HEK293 (cell line): ENCODE measurements at regions not wholly inside any gene's neighbourhood (a gene's known extent, or its start where the extent isn't known, plus 50 kb on each side); places are given as distances from the start of the nearest gene placed in this dataset.

ENCODE experiments used
- CTCF ChIA-PET: fragments of 350-600 bp; formaldehyde crosslinking; extraction: SDS; loops from one replicate; lab custom pipeline; 2021; ENCODE audit warnings: antibody characterized with exemption; lab: Yijun Ruan, JAX
- POLR2A ChIA-PET: fragments of 300-600 bp; formaldehyde crosslinking; extraction: SDS; loops from one replicate; lab custom pipeline; 2020; ENCODE audit warnings: antibody characterized with exemption, inconsistent platforms; lab: Yijun Ruan, JAX
- H3K27ac ChIP-seq: fragments of 200-500 bp; sonication (Bioruptor generic); 2 replicates; pipeline ENCODE4 v1.5.1; 2014; ENCODE audit warnings: low read depth, low read length, control low read depth, inconsistent platforms; ENCODE audit errors: extremely low read depth
- H3K36me3 ChIP-seq, 2 experiments: fragments of 200-500 bp in 1 of 2; sonication (Bioruptor generic) in 1 of 2; 1 replicate in 1 of 2; 2 replicates in 1 of 2; pipeline ENCODE4 v1.5.1; 2014 to 2017; ENCODE audit warnings: inconsistent platforms in 2 of 2, low read length in 2 of 2; ENCODE audit not compliant: control insufficient read depth in 2 of 2, insufficient read depth in 1 of 2
- H3K4me1 ChIP-seq: fragments of 200-500 bp; sonication (Bioruptor generic); 2 replicates; pipeline ENCODE4 v1.5.1; 2014; ENCODE audit warnings: mild to moderate bottlenecking, low read length, inconsistent platforms; ENCODE audit not compliant: control insufficient read depth, insufficient read depth
- H3K4me3 ChIP-seq: 2 replicates; pipeline ENCODE4 v1.5.1; 2011; ENCODE audit warnings: low read depth, mild to moderate bottlenecking, control low read depth, low read length, moderate library complexity
- H3K9me3 ChIP-seq: fragments of 200-500 bp; sonication (Bioruptor generic); 2 replicates; pipeline ENCODE4 v1.5.1; 2014; ENCODE audit warnings: low read depth, low read length, inconsistent platforms; ENCODE audit not compliant: control insufficient read depth, insufficient read depth
- CTCF ChIP-seq: fragments of 450-650 bp; formaldehyde crosslinking; IDR thresholded peaks from 2 replicates; pipeline ENCODE4 v1.5.1; 2016; ENCODE audit warnings: missing biosample characterization, missing genetic modification characterization
- INSM2 ChIP-seq: fragments of 450-650 bp; formaldehyde crosslinking; IDR thresholded peaks from 2 replicates; pipeline ENCODE4 v1.5.1; 2016; ENCODE audit warnings: missing biosample characterization, missing genetic modification characterization
- MZF1 ChIP-seq: fragments of 450-650 bp; formaldehyde crosslinking; IDR thresholded peaks from 2 replicates; pipeline ENCODE4 v1.5.1; 2017; ENCODE audit warnings: missing biosample characterization, missing genetic modification characterization, borderline replicate concordance
- SCRT1 ChIP-seq: fragments of 450-650 bp; formaldehyde crosslinking; IDR thresholded peaks from 2 replicates; pipeline ENCODE4 v1.5.1; 2016; ENCODE audit warnings: missing biosample characterization, missing genetic modification characterization, borderline replicate concordance
- TRIM28 ChIP-seq: IDR thresholded peaks from 2 replicates; pipeline ENCODE4 v1.6.1; 2011; ENCODE audit warnings: low read length, control low read depth, borderline replicate concordance
- WT1 ChIP-seq: fragments of 450-650 bp; formaldehyde crosslinking; IDR thresholded peaks from 2 replicates; pipeline ENCODE4 v1.5.1; 2016; ENCODE audit warnings: missing biosample characterization, missing genetic modification characterization
- ZBTB17 ChIP-seq: fragments of 450-650 bp; formaldehyde crosslinking; IDR thresholded peaks from 2 replicates; pipeline ENCODE4 v1.5.1; 2016; ENCODE audit warnings: missing biosample characterization, missing genetic modification characterization
- ZNF18 ChIP-seq: fragments of 450-650 bp; formaldehyde crosslinking; IDR thresholded peaks from 2 replicates; pipeline ENCODE4 v1.5.1; 2016; ENCODE audit warnings: missing biosample characterization, missing genetic modification characterization
- ZNF311 ChIP-seq: fragments of 450-650 bp; formaldehyde crosslinking; IDR thresholded peaks from 2 replicates; pipeline ENCODE4 v1.5.1; 2017; ENCODE audit warnings: missing biosample characterization, missing genetic modification characterization, borderline replicate concordance
- ZNF433 ChIP-seq: fragments of 450-650 bp; formaldehyde crosslinking; IDR thresholded peaks from 2 replicates; pipeline ENCODE4 v1.5.1; 2016; ENCODE audit warnings: missing biosample characterization, missing genetic modification characterization, low read depth
- ZNF488 ChIP-seq: fragments of 450-650 bp; formaldehyde crosslinking; IDR thresholded peaks from 2 replicates; pipeline ENCODE4 v1.5.1; 2016; ENCODE audit warnings: missing biosample characterization, missing genetic modification characterization
- ZNF518A ChIP-seq: fragments of 450-650 bp; formaldehyde crosslinking; conservative IDR thresholded peaks from 2 replicates; pipeline ENCODE4 v1.5.1; 2016; ENCODE audit warnings: low read depth, missing biosample characterization, missing genetic modification characterization
- ZNF585B ChIP-seq: fragments of 450-650 bp; formaldehyde crosslinking; IDR thresholded peaks from 2 replicates; pipeline ENCODE4 v1.5.1; 2016; ENCODE audit warnings: missing biosample characterization, missing genetic modification characterization
- ZNF596 ChIP-seq: fragments of 450-650 bp; IDR thresholded peaks from 2 replicates; pipeline ENCODE4 v1.5.0; 2018; ENCODE audit warnings: missing biosample characterization, mild to moderate bottlenecking, missing genetic modification characterization, moderate library complexity
- ZNF660 ChIP-seq: fragments of 450-650 bp; IDR thresholded peaks from 2 replicates; pipeline ENCODE4 v1.5.1; 2018; ENCODE audit warnings: missing biosample characterization, mild to moderate bottlenecking, missing genetic modification characterization
- ZSCAN30 ChIP-seq: fragments of 450-650 bp; IDR thresholded peaks from 2 replicates; pipeline ENCODE4 v1.5.1; 2018; ENCODE audit warnings: missing biosample characterization, mild to moderate bottlenecking, missing genetic modification characterization, moderate library complexity
- TF ChIP-seq, protein P1 (sequence below): fragments of 450-650 bp; IDR thresholded peaks from 2 replicates; pipeline ENCODE4 v1.5.1; 2018; ENCODE audit warnings: missing biosample characterization, missing genetic modification characterization

- no peaks in the 10 kb centered on the region for H3K4me1 ChIP-seq
- TF ChIP-seq CTCF, result peak; percentile 59; the same call in 1 of the 2 replicates
- no peak for TF ChIP-seq TRIM28
- TF ChIP-seq ZBTB17 (tag by site-specific recombination), result no peak
- no peaks in the 10 kb centered on the region for H3K36me3 ChIP-seq
- POLR2A ChIA-PET, result no interaction called here
- no peak overlapping the region for H3K4me3 ChIP-seq
- no peaks in the 10 kb centered on the region for H3K9me3 ChIP-seq
- CTCF ChIA-PET, result interaction anchor here (0.8 kb wide), 1 partner anchor 205 kb away, joined by 3 read pairs; no protein-coding TSS in a partner anchor
- no peak overlapping the region for H3K27ac ChIP-seq
Measured at GRCh38 chr15:99909592-99910295, 176.5 kb upstream of the LYSMD4 start.

DNA sequence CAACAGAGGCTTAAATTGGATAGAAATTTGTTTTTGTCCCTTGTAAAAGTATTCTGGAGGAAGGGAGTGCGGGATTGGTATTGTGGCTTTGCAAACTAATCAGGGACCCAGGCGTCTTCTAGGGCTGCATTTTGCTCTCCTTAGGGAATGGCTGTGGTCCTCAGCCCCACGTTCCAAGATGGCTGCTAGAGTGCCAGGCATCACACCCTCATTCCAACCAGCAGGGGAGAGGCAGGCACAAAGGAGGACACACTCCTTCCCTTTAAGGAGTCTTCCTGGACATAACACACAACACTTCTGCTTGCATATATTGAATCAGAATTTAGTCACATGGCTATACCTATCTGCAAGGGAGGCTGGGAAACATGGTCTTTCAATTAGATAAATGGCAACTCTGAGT, 174.5 kb upstream of the LYSMD4 start:
- POLR2A ChIA-PET, result no interaction called here
- TF ChIP-seq ZNF311 (tag by site-specific recombination), result no peak
- no peak for TF ChIP-seq WT1 (tag by site-specific recombination)
- TF ChIP-seq, all 188 proteins: peak for 0
- H3K9me3 ChIP-seq, result no peaks in the 10 kb centered on the region
- CTCF ChIA-PET, result no interaction called here
- H3K4me3 ChIP-seq, result no peak overlapping the region
- no peak overlapping the region for H3K27ac ChIP-seq
- H3K4me1 ChIP-seq, result no peaks in the 10 kb centered on the region
- no peaks in the 10 kb centered on the region for H3K36me3 ChIP-seq

- Histone ChIP-seq H3K4me1 (no peaks in the 10 kb centered on the region), H3K36me3 (no peaks in the 10 kb centered on the region), H3K9me3 (no peaks in the 10 kb centered on the region), H3K4me3 (no peak overlapping the region), H3K27ac (no peak overlapping the region)
- CTCF ChIA-PET, result no interaction called here
- POLR2A ChIA-PET, result no interaction called here
- TF ChIP-seq ZNF518A (tag by site-specific recombination), result no peak
- TF ChIP-seq ZNF433 (tag by site-specific recombination), result no peak
- TF ChIP-seq ZNF660 (tag by site-specific recombination), result no peak
- TF ChIP-seq, protein P1, sequence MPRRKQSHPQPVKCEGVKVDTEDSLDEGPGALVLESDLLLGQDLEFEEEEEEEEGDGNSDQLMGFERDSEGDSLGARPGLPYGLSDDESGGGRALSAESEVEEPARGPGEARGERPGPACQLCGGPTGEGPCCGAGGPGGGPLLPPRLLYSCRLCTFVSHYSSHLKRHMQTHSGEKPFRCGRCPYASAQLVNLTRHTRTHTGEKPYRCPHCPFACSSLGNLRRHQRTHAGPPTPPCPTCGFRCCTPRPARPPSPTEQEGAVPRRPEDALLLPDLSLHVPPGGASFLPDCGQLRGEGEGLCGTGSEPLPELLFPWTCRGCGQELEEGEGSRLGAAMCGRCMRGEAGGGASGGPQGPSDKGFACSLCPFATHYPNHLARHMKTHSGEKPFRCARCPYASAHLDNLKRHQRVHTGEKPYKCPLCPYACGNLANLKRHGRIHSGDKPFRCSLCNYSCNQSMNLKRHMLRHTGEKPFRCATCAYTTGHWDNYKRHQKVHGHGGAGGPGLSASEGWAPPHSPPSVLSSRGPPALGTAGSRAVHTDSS, result no peak
- TF ChIP-seq MZF1 (tag by site-specific recombination), result no peak
- TF ChIP-seq ZNF596, result no peak
- TF ChIP-seq ZNF488 (tag by site-specific recombination), result no peak
- no peak for TF ChIP-seq SCRT1
- TF ChIP-seq INSM2 (tag by site-specific recombination), result no peak
- TF ChIP-seq ZNF585B (tag by site-specific recombination), result no peak
- no peak for TF ChIP-seq ZSCAN30
- TF ChIP-seq ZNF18 (tag by site-specific recombination), result no peak
Measured at GRCh38 chr15:99906793-99907192, 173.6 kb upstream of the LYSMD4 start.
